ENCODE measurements at regions not wholly inside any gene's neighbourhood (a gene's known extent, or its start where the extent isn't known, plus 50 kb on each side); places are given as distances from the start of the nearest gene placed in this dataset.

- TF ChIP-seq ZNF341 (tag by site-specific recombination; IDR thresholded peaks at IDR 0.05; ENCODE audit: low read depth) = no peak
These were observed 80.3 kb downstream of the NKX2-1 start (continued) for GRCh38 chr14:36439766-36440165.

GRCh38 chr14:36438883-36439282 lies 81.1 kb downstream of the NKX2-1 start:
- TF ChIP-seq ZFP3 (tag by site-specific recombination; IDR thresholded peaks at IDR 0.05; ENCODE audit: low read depth) (no peak), ZNF18 (tag by site-specific recombination; IDR thresholded peaks at IDR 0.05) (no peak), ZNF114 (tag by site-specific recombination; IDR thresholded peaks at IDR 0.05) (no peak), ZNF792 (tag by site-specific recombination; IDR thresholded peaks at IDR 0.05) (no peak), ZNF544 (tag by site-specific recombination; IDR thresholded peaks at IDR 0.05) (no peak), ZNF629 (tag by site-specific recombination; IDR thresholded peaks at IDR 0.05) (no peak), ZNF366 (tag by site-specific recombination; conservative IDR thresholded peaks at IDR 0.05) (no peak), ZNF768 (tag by site-specific recombination; IDR thresholded peaks at IDR 0.05) (no peak), ZNF658 (tag by site-specific recombination; IDR thresholded peaks at IDR 0.05) (no peak), KLF7 (tag by site-specific recombination; IDR thresholded peaks at IDR 0.05; ENCODE audit: borderline replicate concordance) (no peak), ZFP41 (tag by site-specific recombination; IDR thresholded peaks at IDR 0.05; ENCODE audit: borderline replicate concordance) (no peak), ZNF112 (tag by site-specific recombination; IDR thresholded peaks at IDR 0.05) (no peak), INSM2 (tag by site-specific recombination; IDR thresholded peaks at IDR 0.05) (no peak), GLIS1 (tag by site-specific recombination; IDR thresholded peaks at IDR 0.05) (no peak), ZNF48 (tag by site-specific recombination; IDR thresholded peaks at IDR 0.05) (no peak)
- H3K9me3 ChIP-seq (ENCODE audit: control insufficient read depth, insufficient read depth, low read depth, low read length) = no peaks in the 10 kb centered on the region
- H3K4me3 ChIP-seq (ENCODE audit: low read depth, low read length) = no peak overlapping the region
- H3K4me1 ChIP-seq (ENCODE audit: control insufficient read depth, insufficient read depth, low read length) = no peaks in the 10 kb centered on the region
- ChIA-PET CTCF (interaction anchor here (0.7 to 1.2 kb wide), 2 partner anchors 115 to 116 kb away, joined by 3 read pairs; no protein-coding TSS in a partner anchor), POLR2A (no interaction called here)
- H3K36me3 ChIP-seq (ENCODE audit: control insufficient read depth in 2 of 2, insufficient read depth in 1 of 2, low read length in 2 of 2) = no peaks in the 10 kb centered on the region
- H3K27ac ChIP-seq (ENCODE audit: extremely low read depth, low read depth, low read length) = no peak overlapping the region

GRCh38 chr14:36430662-36431084 lies 89.4 kb downstream of the NKX2-1 start:
- POLR2A ChIA-PET = no interaction called here
- Histone ChIP-seq H3K36me3 (ENCODE audit: control insufficient read depth in 2 of 2, insufficient read depth in 1 of 2, low read length in 2 of 2) (no peaks in the 10 kb centered on the region), H3K27ac (ENCODE audit: extremely low read depth, low read depth, low read length) (no peak overlapping the region), H3K4me3 (ENCODE audit: low read depth, low read length) (no peak overlapping the region), H3K4me1 (ENCODE audit: control insufficient read depth, insufficient read depth, low read length) (no peaks in the 10 kb centered on the region), H3K9me3 (ENCODE audit: control insufficient read depth, insufficient read depth, low read depth, low read length) (no peaks in the 10 kb centered on the region)
- CTCF ChIA-PET = no interaction called here
- TF ChIP-seq ZNF621 (tag by site-specific recombination; IDR thresholded peaks at IDR 0.05) (no peak), SP7 (tag by site-specific recombination; IDR thresholded peaks at IDR 0.05) (no peak), ZNF169 (tag by site-specific recombination; IDR thresholded peaks at IDR 0.05) (no peak), OSR2 (tag by site-specific recombination; IDR thresholded peaks at IDR 0.05) (no peak), ZXDB (tag by site-specific recombination; IDR thresholded peaks at IDR 0.05) (no peak), ZNF830 (tag by site-specific recombination; IDR thresholded peaks at IDR 0.05; ENCODE audit: low read depth) (no peak), ZNF513 (tag by site-specific recombination; IDR thresholded peaks at IDR 0.05) (no peak), ZNF580 (tag by site-specific recombination; IDR thresholded peaks at IDR 0.05) (no peak), ZNF426 (tag by site-specific recombination; IDR thresholded peaks at IDR 0.05) (no peak), ZNF184 (tag by site-specific recombination; IDR thresholded peaks at IDR 0.05) (no peak), ZBTB44 (tag by site-specific recombination; IDR thresholded peaks at IDR 0.05) (no peak), OVOL3 (tag by site-specific recombination; IDR thresholded peaks at IDR 0.05) (no peak), ZBTB21 (tag by site-specific recombination; IDR thresholded peaks at IDR 0.05) (no peak)

Measured in HEK293 (cell line).